GM12891 (cell line): ENCODE measurements at regions not wholly inside any gene's neighbourhood (a gene's known extent, or its start where the extent isn't known, plus 50 kb on each side); places are given as distances from the start of the nearest gene placed in this dataset.

Source experiments
- POLR2A ChIP-seq: IDR thresholded peaks from 2 replicates; pipeline ENCODE4 v1.6.1; 2011; ENCODE audit warnings: low read depth, low read length, control low read depth
- TAF1 ChIP-seq: IDR thresholded peaks from 2 replicates; pipeline ENCODE4 v1.6.1; 2011; ENCODE audit warnings: low read depth, low read length, control low read depth

DNA sequence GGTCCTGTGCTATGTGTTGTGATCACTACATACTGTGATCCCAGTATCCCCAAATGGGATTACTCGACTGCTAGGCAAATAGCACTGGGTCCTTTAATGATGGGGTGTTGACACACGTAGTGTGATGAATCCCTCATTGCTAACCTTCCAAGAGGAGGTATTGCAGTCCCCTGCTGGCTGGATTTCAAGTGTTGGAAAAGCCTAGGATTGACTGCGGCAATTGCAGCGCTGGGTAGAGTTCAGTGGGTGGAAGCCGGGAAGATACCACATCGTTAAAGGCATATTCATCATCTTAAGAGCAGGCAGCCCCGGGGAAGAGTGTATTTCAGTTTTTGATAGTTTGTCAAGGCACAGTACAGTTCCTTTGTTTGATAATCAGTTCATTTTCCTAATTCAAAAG lies 159.9 kb downstream of the TRIML1 start:
- no peak for TF ChIP-seq POLR2A
- TF ChIP-seq TAF1, result no peak
